H1 (cell line): ENCODE measurements at regions not wholly inside any gene's neighbourhood (a gene's known extent, or its start where the extent isn't known, plus 50 kb on each side); places are given as distances from the start of the nearest gene placed in this dataset.

Experiments used
- CEBPB ChIP-seq: IDR thresholded peaks from 2 replicates; pipeline ENCODE4 v1.6.1; 2012; ENCODE audit warnings: low read depth, low read length
- CTCF ChIP-seq, 3 experiments: IDR thresholded peaks; 1 replicate in 2 of 3; 2 replicates in 1 of 3; pipeline versions ENCODE4 v1.5.1 to v1.6.1; 2011; ENCODE audit warnings: low read length in 3 of 3, mild to moderate bottlenecking in 3 of 3, inconsistent platforms in 2 of 3, low read depth in 1 of 3, moderate library complexity in 1 of 3; ENCODE audit not compliant: insufficient read depth in 1 of 3; ENCODE audit errors: control extremely low read depth in 1 of 3
- EZH2 ChIP-seq: fragments of 200-600 bp; sonication (generic); IDR thresholded peaks from 2 replicates; pipeline ENCODE4 v1.7.1; 2012; ENCODE audit warnings: low read depth, mild to moderate bottlenecking, moderate library complexity, low read length, inconsistent platforms; ENCODE audit not compliant: severe bottlenecking
- JUND ChIP-seq: IDR thresholded peaks from 2 replicates; pipeline ENCODE4 v1.6.1; 2011; ENCODE audit warnings: mild to moderate bottlenecking, improper control_type of control experiment, low read length
- KDM5A ChIP-seq: fragments of 200-600 bp; IDR thresholded peaks from 2 replicates; pipeline ENCODE4 v1.7.1; 2012; ENCODE audit warnings: mild to moderate bottlenecking, low read length, inconsistent platforms, mixed read lengths
- MAFK ChIP-seq: IDR thresholded peaks from 2 replicates; pipeline ENCODE4 v1.6.1; 2012; ENCODE audit warnings: low read depth, mild to moderate bottlenecking, improper control_type of control experiment, low read length
- NRF1 ChIP-seq: IDR thresholded peaks from 2 replicates; pipeline ENCODE4 v1.6.1; 2011; ENCODE audit warnings: mild to moderate bottlenecking, low read depth, low read length, improper control_type of control experiment
- POLR2A ChIP-seq, 2 experiments: IDR thresholded peaks; 1 replicate in 1 of 2; 2 replicates in 1 of 2; pipeline ENCODE4 v1.6.1; 2011; ENCODE audit warnings: low read depth in 2 of 2, low read length in 2 of 2, mild to moderate bottlenecking in 2 of 2; ENCODE audit errors: control extremely low read depth in 1 of 2
- RBBP5 ChIP-seq: IDR thresholded peaks from 2 replicates; pipeline ENCODE4 v1.7.1; 2012; ENCODE audit warnings: low read depth, mild to moderate bottlenecking, inconsistent platforms, low read length, moderate library complexity, borderline replicate concordance
- SAP30 ChIP-seq: fragments of 300-600 bp; sonication (generic); IDR thresholded peaks from 2 replicates; pipeline ENCODE4 v1.7.1; 2012; ENCODE audit warnings: low read length, moderate library complexity, mild to moderate bottlenecking, inconsistent platforms; ENCODE audit not compliant: insufficient read depth, insufficient replicate concordance
- SRF ChIP-seq: IDR thresholded peaks from 2 replicates; pipeline ENCODE4 v1.6.1; 2011; ENCODE audit warnings: mild to moderate bottlenecking, low read depth, low read length, moderate library complexity
- TCF12 ChIP-seq: IDR thresholded peaks from 2 replicates; pipeline ENCODE4 v1.6.1; 2011; ENCODE audit warnings: low read depth, mild to moderate bottlenecking, low read length
- TEAD4 ChIP-seq: IDR thresholded peaks from 2 replicates; pipeline ENCODE4 v1.6.1; 2012; ENCODE audit warnings: low read depth, low read length, inconsistent platforms, mixed read lengths
- TF ChIP-seq, protein P1 (sequence below): IDR thresholded peaks from 2 replicates; pipeline ENCODE4 v1.6.1; 2012; ENCODE audit warnings: inconsistent platforms

DNA sequence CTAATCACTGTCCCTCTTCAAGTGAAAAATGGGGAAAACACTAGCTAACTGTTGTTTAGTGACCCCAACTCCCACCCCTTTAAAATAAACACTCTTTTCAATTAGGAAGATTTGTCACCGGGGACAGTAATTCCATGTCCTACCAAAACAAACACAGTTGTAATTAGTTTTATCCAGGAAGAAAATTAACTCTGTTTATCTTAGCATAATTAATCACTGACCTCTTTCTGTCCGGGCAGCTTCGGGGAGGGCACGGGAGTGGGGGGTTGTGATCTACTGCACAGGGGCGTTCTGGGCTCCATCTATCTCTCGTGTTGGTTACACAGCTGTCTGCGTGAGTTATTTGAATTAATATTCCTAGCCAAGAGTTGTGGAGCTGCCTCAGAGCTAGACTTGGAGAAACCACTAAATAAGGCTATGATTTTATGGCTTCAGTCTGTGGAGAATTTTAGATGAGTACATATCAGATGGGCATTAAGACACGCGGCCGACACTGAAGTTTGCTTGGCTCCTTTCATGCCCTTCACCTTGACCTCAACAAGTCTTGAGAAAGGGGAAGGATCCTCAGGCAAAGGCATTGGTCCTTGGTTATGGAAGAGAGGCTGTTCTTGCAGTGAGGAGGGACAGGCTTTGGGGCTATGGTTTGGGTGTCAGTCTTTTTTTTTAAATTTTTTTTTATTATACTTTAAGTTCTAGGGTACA lies 102.0 kb upstream of the TRABD2B start:
- TF ChIP-seq MAFK, result no peak
- no peak for TF ChIP-seq TEAD4
- TF ChIP-seq CTCF (IDR thresholded peaks at IDR 0.05; ENCODE audit: control extremely low read depth in 1 of 3, insufficient read depth in 1 of 3, low read depth in 1 of 3, low read length in 3 of 3), result no peak
- no peak for TF ChIP-seq NRF1
- TF ChIP-seq, protein P1, sequence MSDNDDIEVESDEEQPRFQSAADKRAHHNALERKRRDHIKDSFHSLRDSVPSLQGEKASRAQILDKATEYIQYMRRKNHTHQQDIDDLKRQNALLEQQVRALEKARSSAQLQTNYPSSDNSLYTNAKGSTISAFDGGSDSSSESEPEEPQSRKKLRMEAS, result no peak
- no peak for TF ChIP-seq KDM5A
- TF ChIP-seq JUND, result no peak
- TF ChIP-seq POLR2A (IDR thresholded peaks at IDR 0.05; ENCODE audit: control extremely low read depth in 1 of 2, low read depth in 2 of 2, low read length in 2 of 2), result no peak
- TF ChIP-seq TCF12, result no peak
- no peak for TF ChIP-seq CEBPB
- TF ChIP-seq SAP30, result no peak
- TF ChIP-seq EZH2, result no peak
- no peak for TF ChIP-seq SRF
- no peak for TF ChIP-seq RBBP5
